Liver (tissue), 8 donors: ENCODE measurements at regions not wholly inside any gene's neighbourhood (a gene's known extent, or its start where the extent isn't known, plus 50 kb on each side); places are given as distances from the start of the nearest gene placed in this dataset.

Experiments
- DNase-seq: peaks from one replicate; pipeline ENCODE4 v3.0.0-alpha.2; 2017; ENCODE audit warnings: low spot score
- H3K27ac ChIP-seq, 2 donors: one replicate each; pipeline ENCODE4 v1.7.0; 2013; ENCODE audit warnings: inconsistent platforms in 2 of 2, low read length in 2 of 2, control low read depth in 1 of 2, low read depth in 1 of 2, mild to moderate bottlenecking in 1 of 2
- H3K27me3 ChIP-seq, 4 donors: one replicate each; pipeline versions ENCODE4 v1.6.1 to v1.7.0; 2013; ENCODE audit warnings: low read length in 3 of 4, inconsistent platforms in 1 of 4, mild to moderate bottlenecking in 1 of 4, moderate library complexity in 1 of 4; ENCODE audit not compliant: control insufficient read depth in 4 of 4, insufficient read depth in 4 of 4
- H3K36me3 ChIP-seq, 4 donors: one replicate each; pipeline versions ENCODE4 v1.6.1 to v1.7.0; 2013; ENCODE audit warnings: low read length in 3 of 4, mild to moderate bottlenecking in 3 of 4, low read depth in 1 of 4, moderate library complexity in 1 of 4; ENCODE audit not compliant: control insufficient read depth in 4 of 4, insufficient read depth in 3 of 4
- H3K4me1 ChIP-seq, 4 donors: one replicate each; pipeline versions ENCODE4 v1.6.1 to v1.7.0; 2013; ENCODE audit warnings: low read length in 3 of 4, mild to moderate bottlenecking in 3 of 4, moderate library complexity in 1 of 4; ENCODE audit not compliant: control insufficient read depth in 4 of 4, insufficient read depth in 4 of 4
- H3K4me3 ChIP-seq, 3 donors: one replicate each; pipeline versions ENCODE4 v1.6.1 to v1.7.0; 2013; ENCODE audit warnings: low read length in 3 of 3, control low read depth in 1 of 3, low read depth in 1 of 3, mild to moderate bottlenecking in 1 of 3
- H3K9ac ChIP-seq, 2 donors: one replicate each; pipeline ENCODE4 v1.7.0; 2013; ENCODE audit warnings: low read length in 2 of 2, mild to moderate bottlenecking in 2 of 2, moderate library complexity in 2 of 2, control low read depth in 1 of 2, low read depth in 1 of 2
- H3K9me3 ChIP-seq, 4 donors: one replicate each; pipeline versions ENCODE4 v1.6.1 to v1.7.0; 2013; ENCODE audit warnings: low read length in 3 of 4; ENCODE audit not compliant: control insufficient read depth in 4 of 4
- ATF3 ChIP-seq: IDR thresholded peaks from 2 replicates; pipeline ENCODE4 v1.6.1; 2016; ENCODE audit warnings: antibody characterized with exemption
- CTCF ChIP-seq: fragments of 150-350 bp; IDR thresholded peaks from 2 replicates; pipeline ENCODE4 v1.5.1; 2017; ENCODE audit warnings: improper control_type of control experiment, low read depth, low read length; ENCODE audit not compliant: missing input control
- EGR1 ChIP-seq, 2 donors: IDR thresholded peaks; 2 replicates each; pipeline ENCODE4 v1.6.1; 2016 to 2018; ENCODE audit warnings: antibody characterized with exemption in 2 of 2, low read depth in 2 of 2
- FOXA2 ChIP-seq: IDR thresholded peaks from 2 replicates; pipeline ENCODE4 v1.6.1; 2016; ENCODE audit warnings: antibody characterized with exemption
- GABPA ChIP-seq, 2 donors: IDR thresholded peaks in 1 of 2; conservative IDR thresholded peaks in 1 of 2; 2 replicates each; pipeline ENCODE4 v1.6.1; 2016; ENCODE audit warnings: antibody characterized with exemption in 2 of 2, mild to moderate bottlenecking in 1 of 2, moderate library complexity in 1 of 2
- HNF4A ChIP-seq, 2 donors: conservative IDR thresholded peaks; 2 replicates each; pipeline ENCODE4 v1.6.1; 2016; ENCODE audit warnings: antibody characterized with exemption in 2 of 2, mild to moderate bottlenecking in 2 of 2
- HNF4G ChIP-seq: IDR thresholded peaks from 2 replicates; pipeline ENCODE4 v1.6.1; 2016; ENCODE audit warnings: antibody characterized with exemption
- JUND ChIP-seq, 2 donors: IDR thresholded peaks; 2 replicates each; pipeline ENCODE4 v1.6.1; 2016; ENCODE audit warnings: antibody characterized with exemption in 2 of 2
- NR2F2 ChIP-seq: IDR thresholded peaks from 2 replicates; pipeline ENCODE4 v1.6.1; 2016; ENCODE audit warnings: antibody characterized with exemption
- RAD21 ChIP-seq, 2 donors: IDR thresholded peaks; 2 replicates each; pipeline ENCODE4 v1.6.1; 2016; ENCODE audit warnings: antibody characterized with exemption in 2 of 2, mild to moderate bottlenecking in 2 of 2
- REST ChIP-seq: IDR thresholded peaks from 2 replicates; pipeline ENCODE4 v1.6.1; 2016; ENCODE audit warnings: antibody characterized with exemption, mild to moderate bottlenecking
- RXRA ChIP-seq, 2 donors: IDR thresholded peaks; 2 replicates each; pipeline ENCODE4 v1.6.1; 2017 to 2018; ENCODE audit warnings: antibody characterized with exemption in 2 of 2, mild to moderate bottlenecking in 1 of 2
- SP1 ChIP-seq: IDR thresholded peaks from 2 replicates; pipeline ENCODE4 v1.6.1; 2018; ENCODE audit warnings: antibody characterized with exemption, mild to moderate bottlenecking
- TAF1 ChIP-seq: conservative IDR thresholded peaks from 2 replicates; pipeline ENCODE4 v1.6.1; 2016; ENCODE audit warnings: antibody characterized with exemption, mild to moderate bottlenecking
- ZBTB33 ChIP-seq: IDR thresholded peaks from 2 replicates; pipeline ENCODE4 v1.6.1; 2016; ENCODE audit warnings: antibody characterized with exemption
- WGBS: extraction: QIAGEN DNeasy Blood & Tissue Kit; methylation state at CpG from one replicate; pipeline ENCODE4 v1.1.7; 2013; 5-methylcytosine and 5-hydroxymethylcytosine counted together
- TF ChIP-seq, protein P1 (sequence below): IDR thresholded peaks from 2 replicates; pipeline ENCODE4 v1.6.1; 2016; ENCODE audit warnings: antibody characterized with exemption
- donor health status: healthy.
- donor health status: healthy.
- donor health status: healthy.
- donor health status: healthy.
- donor health status: healthy.

- TF ChIP-seq REST = no peak
- TF ChIP-seq FOXA2 = no peak
- no peak for TF ChIP-seq NR2F2
Observed at GRCh38 chr5:116827078-116827477, 252.5 kb upstream of the SEMA6A start (continued).

DNA sequence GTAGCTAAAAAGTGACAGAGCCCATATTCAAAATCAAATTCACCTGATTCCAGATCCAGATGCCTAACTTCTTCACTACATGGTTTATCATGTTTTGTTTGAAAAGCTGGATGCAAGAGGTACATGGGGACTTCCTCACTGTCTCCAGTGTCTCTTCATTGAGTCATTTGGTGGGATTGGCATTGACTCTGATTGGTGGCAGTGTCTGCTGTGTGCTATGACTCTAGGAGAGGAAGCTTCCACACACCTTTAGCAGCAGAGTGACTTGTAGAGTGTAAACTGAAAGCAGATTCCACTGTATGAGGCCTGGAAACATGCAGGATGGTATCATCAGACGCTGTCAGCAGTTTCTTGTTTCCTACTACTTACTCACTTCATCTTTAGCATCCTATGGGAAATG lies 250.9 kb upstream of the SEMA6A start:
- Histone ChIP-seq H3K4me3 (no peak overlapping the region), H3K27me3 (peaks cover 0 to 2% (median 0%) of the 10 kb centered on the region in 4 donors), H3K4me1 (no peaks in the 10 kb centered on the region), H3K27ac (no peak overlapping the region), H3K9ac (no peak overlapping the region), H3K9me3 (peaks cover 0 to 2% (median 0%) of the 10 kb centered on the region in 4 donors), H3K36me3 (no peaks in the 10 kb centered on the region)
- no peak for DNase-seq
- WGBS = 83% methylated on average over 1 of the region's 1 CpG
- TF ChIP-seq ATF3 = no peak
- TF ChIP-seq HNF4G = no peak
- TF ChIP-seq RXRA (IDR thresholded peaks at IDR 0.05) = no peak
- TF ChIP-seq CTCF = no peak
- no peak for TF ChIP-seq TAF1
- TF ChIP-seq FOXA2 = no peak
- no peak for TF ChIP-seq EGR1 (IDR thresholded peaks at IDR 0.05; ENCODE audit: low read depth in 2 of 2)

- no peaks in the 10 kb centered on the region for H3K36me3 ChIP-seq
- WGBS = 69% methylated on average over 3 of the region's 3 CpGs
- no peak for DNase-seq
- peaks cover 0 to 2% (median 0%) of the 10 kb centered on the region in 4 donors for H3K9me3 ChIP-seq
- H3K9ac ChIP-seq = no peak overlapping the region
- no peak overlapping the region for H3K27ac ChIP-seq
- H3K4me1 ChIP-seq = no peaks in the 10 kb centered on the region
- no peak overlapping the region for H3K4me3 ChIP-seq
- H3K27me3 ChIP-seq = no peaks in the 10 kb centered on the region
- no peak for TF ChIP-seq REST
- no peak for TF ChIP-seq ZBTB33
- TF ChIP-seq, protein P1, sequence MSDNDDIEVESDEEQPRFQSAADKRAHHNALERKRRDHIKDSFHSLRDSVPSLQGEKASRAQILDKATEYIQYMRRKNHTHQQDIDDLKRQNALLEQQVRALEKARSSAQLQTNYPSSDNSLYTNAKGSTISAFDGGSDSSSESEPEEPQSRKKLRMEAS = no peak
- TF ChIP-seq GABPA (IDR thresholded peaks at IDR 0.05 in 1 of 2, conservative IDR thresholded peaks at IDR 0.05 in 1 of 2) = no peak
- no peak for TF ChIP-seq CTCF
- no peak for TF ChIP-seq SP1
- no peak for TF ChIP-seq RAD21 (IDR thresholded peaks at IDR 0.05)
- TF ChIP-seq HNF4A (conservative IDR thresholded peaks at IDR 0.05) = no peak
- no peak for TF ChIP-seq JUND (IDR thresholded peaks at IDR 0.05)
Observed at GRCh38 chr5:116824751-116825438, 250.3 kb upstream of the SEMA6A start.
